Colonic mucosa (tissue), 4 donors: ENCODE measurements at regions not wholly inside any gene's neighbourhood (a gene's known extent, or its start where the extent isn't known, plus 50 kb on each side); places are given as distances from the start of the nearest gene placed in this dataset.

Experiments used
- DNase-seq: peaks from one replicate; pipeline ENCODE4 v3.0.0-alpha.2; 2020
- H3K27ac ChIP-seq: fragments of 200-600 bp; one replicate; pipeline ENCODE4 v1.8.0; 2021
- H3K27me3 ChIP-seq: fragments of 200-600 bp; one replicate; pipeline ENCODE4 v1.8.0; 2021
- H3K36me3 ChIP-seq: fragments of 200-600 bp; one replicate; pipeline ENCODE4 v1.8.0; 2021
- H3K4me1 ChIP-seq: fragments of 200-600 bp; one replicate; pipeline ENCODE4 v1.8.0; 2021; ENCODE audit warnings: mild to moderate bottlenecking
- H3K4me3 ChIP-seq: fragments of 200-600 bp; one replicate; pipeline ENCODE4 v1.8.0; 2021
- H3K9ac ChIP-seq, 2 donors: one replicate each; pipeline ENCODE4 v1.7.0; 2013; ENCODE audit warnings: control low read depth in 2 of 2, low read depth in 2 of 2, low read length in 2 of 2
- H3K9me3 ChIP-seq: fragments of 200-600 bp; one replicate; pipeline ENCODE4 v1.8.0; 2021
- CTCF ChIP-seq: fragments of 200-600 bp; IDR thresholded peaks from one replicate; pipeline ENCODE4 v1.8.0; 2022; ENCODE audit warnings: antibody characterized with exemption, mild to moderate bottlenecking
- intact Hi-C: fragments of 100-400 bp; cut with DNase I; formaldehyde crosslinking; loops from one replicate; pipeline ENCODE4 v1.14.1; 2022
- donor health status: healthy.
- donor health status: DM: no; HTN: no; CAD: no.
- donor health status: DM: no; HTN: no; CAD: no.

- no peaks in the 10 kb centered on the region for H3K4me1 ChIP-seq
- H3K9me3 ChIP-seq = no peaks in the 10 kb centered on the region
- H3K9ac ChIP-seq = no peak overlapping the region
- H3K4me3 ChIP-seq = no peak overlapping the region
- intact Hi-C loops = no loop called here
- no peak for TF ChIP-seq CTCF
- H3K36me3 ChIP-seq = no peaks in the 10 kb centered on the region
- DNase-seq = no peak
- no peak overlapping the region for H3K27ac ChIP-seq
- no peaks in the 10 kb centered on the region for H3K27me3 ChIP-seq
Observed at GRCh38 chr7:106512217-106512616, 148.7 kb downstream of the CCDC71L start.

GRCh38 chr7:106504645-106505044 lies 156.3 kb downstream of the CCDC71L start:
- no peak for DNase-seq
- H3K9me3 ChIP-seq = no peaks in the 10 kb centered on the region
- intact Hi-C loops = no loop called here
- no peak for TF ChIP-seq CTCF
- no peaks in the 10 kb centered on the region for H3K36me3 ChIP-seq
- H3K27me3 ChIP-seq = no peaks in the 10 kb centered on the region
- H3K4me1 ChIP-seq = no peaks in the 10 kb centered on the region
- H3K4me3 ChIP-seq = no peak overlapping the region
- H3K9ac ChIP-seq = no peak overlapping the region
- H3K27ac ChIP-seq = no peak overlapping the region

- no peak for TF ChIP-seq CTCF
- Histone ChIP-seq H3K4me3 (no peak overlapping the region), H3K9me3 (no peaks in the 10 kb centered on the region), H3K36me3 (no peaks in the 10 kb centered on the region), H3K4me1 (no peaks in the 10 kb centered on the region), H3K27ac (no peak overlapping the region), H3K9ac (no peak overlapping the region), H3K27me3 (no peaks in the 10 kb centered on the region)
- intact Hi-C loops = no loop called here
- DNase-seq = no peak
Observed at GRCh38 chr7:106504207-106504606, 156.8 kb downstream of the CCDC71L start.

DNA sequence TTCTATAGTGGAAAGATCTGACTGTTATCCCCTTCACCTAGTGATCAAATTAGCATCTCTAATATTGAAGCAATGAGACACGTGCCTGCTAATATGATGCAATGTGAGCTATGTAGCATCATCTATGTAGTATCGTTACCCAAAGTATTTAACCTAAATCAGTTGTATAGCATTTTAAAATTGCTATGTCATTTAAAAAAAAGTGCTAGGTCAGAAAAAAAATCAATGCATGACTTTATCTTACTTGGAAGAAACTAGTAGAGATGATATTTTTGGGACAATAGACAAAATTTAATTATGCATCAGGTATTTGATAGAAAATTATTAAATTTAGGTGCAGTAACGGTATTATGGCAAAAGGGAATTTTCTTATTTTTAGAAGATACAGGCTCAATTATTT lies 157.3 kb downstream of the CCDC71L start:
- Histone ChIP-seq H3K4me1 (no peaks in the 10 kb centered on the region), H3K4me3 (no peak overlapping the region), H3K27me3 (no peaks in the 10 kb centered on the region), H3K36me3 (no peaks in the 10 kb centered on the region), H3K27ac (no peak overlapping the region), H3K9ac (no peak overlapping the region), H3K9me3 (no peaks in the 10 kb centered on the region)
- DNase-seq = no peak
- TF ChIP-seq CTCF = no peak
- intact Hi-C loops = no loop called here

DNA sequence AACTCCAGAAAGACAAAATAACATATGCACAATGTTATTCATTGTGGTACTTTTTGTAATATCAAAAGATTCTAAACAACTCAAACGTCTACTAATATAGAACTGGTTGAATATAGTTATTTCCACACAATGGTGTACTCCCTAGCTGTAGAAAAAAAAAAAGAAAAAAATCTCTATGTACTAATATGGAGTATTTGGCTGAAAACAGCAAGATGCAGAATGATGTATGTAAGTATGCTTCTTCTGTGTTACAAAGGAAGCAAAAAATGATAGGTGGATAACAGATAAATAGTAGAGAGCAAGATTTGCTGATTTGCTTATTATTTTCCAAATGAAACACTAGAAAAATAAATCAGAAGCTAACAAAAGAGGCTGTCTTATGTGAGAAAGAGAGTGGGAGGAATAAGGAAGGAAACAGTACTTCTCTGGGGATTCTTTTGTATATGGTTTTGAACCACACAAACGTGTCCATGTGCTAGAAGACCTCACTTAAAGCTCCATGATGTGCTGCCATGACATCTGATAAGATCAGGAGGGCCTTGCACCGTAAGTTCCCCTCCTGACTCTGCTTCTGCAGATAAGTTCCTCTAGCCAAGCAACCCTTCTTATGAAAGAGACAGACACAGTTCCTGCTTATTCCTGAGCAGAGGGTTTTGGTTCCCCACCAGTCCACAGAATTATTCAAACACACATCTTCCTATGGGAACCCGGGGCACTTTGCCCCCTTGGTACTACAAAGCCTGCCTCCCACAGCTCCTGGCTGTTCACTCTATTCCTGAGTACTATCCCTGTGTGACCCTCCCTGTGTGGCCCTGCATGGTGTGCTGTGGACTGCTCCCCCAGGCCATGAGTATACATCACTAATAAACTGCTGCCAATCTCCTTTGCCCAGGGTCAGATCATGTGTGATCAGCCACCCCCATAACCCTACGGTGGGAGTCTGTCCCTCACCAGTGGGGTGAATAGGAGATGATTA lies 159.1 kb downstream of the CCDC71L start:
- no peak for TF ChIP-seq CTCF

More for the DNA sequence above, 159.1 kb downstream of the CCDC71L start:
- no peaks in the 10 kb centered on the region for H3K9me3 ChIP-seq
- no peak overlapping the region for H3K9ac ChIP-seq
- no peak overlapping the region for H3K27ac ChIP-seq
- H3K4me3 ChIP-seq = no peak overlapping the region
- no peaks in the 10 kb centered on the region for H3K4me1 ChIP-seq
- intact Hi-C loops = no loop called here
- no peak for DNase-seq
- H3K27me3 ChIP-seq = no peaks in the 10 kb centered on the region
- no peaks in the 10 kb centered on the region for H3K36me3 ChIP-seq
